ENCODE measurements at regions not wholly inside any gene's neighbourhood (a gene's known extent, or its start where the extent isn't known, plus 50 kb on each side); places are given as distances from the start of the nearest gene placed in this dataset.
"Not testable (repeated sequence)": the region's sequence is repeated elsewhere in the genome, so short reads cannot be mapped to it uniquely, and the experiment has no call there.

- no peak for DNase-seq
Measured at GRCh38 chr3:153567011-153567410, 405.0 kb downstream of the RAP2B start.

DNA sequence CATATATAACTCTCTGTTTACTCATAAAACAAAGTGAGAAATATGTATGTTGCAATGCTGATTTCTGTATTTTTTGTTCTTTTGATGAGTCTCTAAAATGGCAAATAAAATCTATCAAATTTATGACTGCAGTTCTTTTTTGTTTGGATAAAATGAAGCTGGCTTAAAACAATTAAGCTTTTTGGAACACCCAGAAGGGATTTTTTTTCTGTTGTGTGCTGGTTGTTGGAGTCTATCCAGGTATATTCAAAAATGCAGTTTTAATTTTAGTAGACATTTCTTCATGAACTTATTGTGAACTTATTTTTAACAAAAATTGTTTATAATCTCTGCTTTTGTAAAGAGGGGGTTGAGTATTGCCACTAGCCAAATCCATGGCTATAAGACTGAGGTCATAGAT lies 405.5 kb downstream of the RAP2B start:
- DNase-seq: no peak

GRCh38 chr3:153570481-153570880 lies 408.5 kb downstream of the RAP2B start:
- DNase-seq: not testable (repeated sequence)

GRCh38 chr3:153572165-153572564 lies 410.1 kb downstream of the RAP2B start:
- DNase-seq: no peak

DNA sequence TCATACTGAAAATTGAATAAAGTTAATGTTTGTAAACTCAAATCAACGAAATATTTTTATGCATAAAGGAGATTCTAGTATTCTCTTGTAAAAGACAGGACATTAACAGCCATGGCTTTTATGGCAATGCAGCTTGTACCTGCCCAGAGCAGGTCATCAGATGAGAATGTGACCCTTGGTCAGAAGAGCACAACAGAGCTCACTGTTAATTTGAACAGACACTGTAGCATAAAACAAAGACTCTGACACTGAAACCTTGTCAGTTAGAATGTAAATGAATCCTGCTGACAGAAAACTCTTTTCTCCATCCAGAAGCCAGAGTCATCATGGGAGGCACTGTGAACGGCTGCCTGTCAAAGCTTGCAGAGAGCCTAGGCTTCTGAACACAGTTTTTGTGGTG lies 410.6 kb downstream of the RAP2B start:
- DNase-seq: no peak

DNA sequence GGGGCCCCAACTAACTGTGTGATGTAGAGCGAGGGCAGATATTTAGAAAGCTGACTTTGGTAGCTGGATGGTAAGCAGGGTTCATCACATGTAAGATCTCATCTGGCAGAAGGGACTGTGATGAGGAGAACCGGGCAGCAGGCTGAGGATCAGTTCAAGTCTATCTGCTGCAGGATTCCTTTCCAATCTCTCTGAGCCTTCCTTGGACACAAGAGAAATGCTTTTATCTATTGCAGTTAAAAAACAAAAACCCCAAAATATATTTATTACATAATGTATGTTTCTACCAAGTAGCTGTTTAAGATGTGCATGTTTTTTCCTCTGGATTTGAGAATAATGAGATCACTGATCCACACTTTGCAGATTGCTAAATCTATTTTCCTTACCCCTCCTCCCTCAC lies 411.5 kb downstream of the RAP2B start:
- DNase-seq: no peak

DNA sequence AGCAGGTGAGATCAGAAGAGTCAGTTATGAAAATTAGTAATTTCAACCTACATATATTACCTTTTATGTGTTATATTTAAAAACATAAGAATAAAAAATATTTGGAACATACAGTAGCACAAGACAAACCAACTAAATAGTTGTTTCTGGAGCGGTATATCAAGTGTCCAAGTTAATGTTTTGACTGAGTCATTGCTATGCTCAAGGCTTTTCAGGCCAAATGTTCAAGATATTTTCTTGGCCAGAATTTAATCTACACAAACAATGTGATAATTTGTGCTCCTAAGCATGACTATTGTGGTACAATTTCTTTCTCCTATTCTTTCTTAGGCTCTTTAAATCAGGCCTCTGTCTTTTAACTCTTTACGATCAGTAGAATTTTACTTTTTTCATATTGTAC lies 412.4 kb downstream of the RAP2B start:
- no peak for DNase-seq

GRCh38 chr3:153577059-153577736 lies 415.2 kb downstream of the RAP2B start:
- DNase-seq: no peak

GRCh38 chr3:153578046-153578445 lies 416.0 kb downstream of the RAP2B start:
- no peak for DNase-seq

GRCh38 chr3:153590051-153590450 lies 428.0 kb downstream of the RAP2B start:
- no peak for DNase-seq

DNA sequence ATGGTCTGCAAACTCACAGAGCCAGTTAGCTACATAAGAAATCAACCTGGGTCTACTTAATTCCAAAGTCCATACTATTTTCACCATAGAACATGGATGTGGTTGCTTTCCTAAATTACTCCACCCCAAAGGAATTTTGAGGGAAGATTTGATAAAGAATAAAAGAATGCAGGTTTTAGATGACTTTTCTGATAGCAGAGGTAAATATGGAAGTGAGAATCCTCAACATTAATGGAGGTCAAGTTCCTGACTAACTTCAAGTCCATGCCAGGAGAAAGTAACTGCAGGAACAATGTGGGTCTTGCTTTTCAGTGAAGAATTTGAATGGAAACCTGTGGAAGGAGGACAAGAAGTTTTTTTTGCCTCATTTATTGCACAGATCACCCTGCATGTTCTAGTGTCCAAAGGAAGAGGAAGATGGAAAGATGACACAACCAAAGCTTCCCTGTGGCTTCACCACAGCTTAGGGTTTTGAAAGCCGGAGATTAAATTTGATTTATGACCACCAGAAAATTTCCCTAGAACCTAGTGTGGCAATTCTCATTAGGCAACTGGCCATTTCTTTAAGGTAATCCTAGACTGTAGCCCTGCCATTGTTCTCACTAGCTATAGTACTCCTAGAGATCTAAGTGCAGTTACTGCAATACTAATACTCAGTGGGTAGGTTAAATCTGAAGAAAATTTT lies 429.7 kb downstream of the RAP2B start:
- DNase-seq: no peak

DNA sequence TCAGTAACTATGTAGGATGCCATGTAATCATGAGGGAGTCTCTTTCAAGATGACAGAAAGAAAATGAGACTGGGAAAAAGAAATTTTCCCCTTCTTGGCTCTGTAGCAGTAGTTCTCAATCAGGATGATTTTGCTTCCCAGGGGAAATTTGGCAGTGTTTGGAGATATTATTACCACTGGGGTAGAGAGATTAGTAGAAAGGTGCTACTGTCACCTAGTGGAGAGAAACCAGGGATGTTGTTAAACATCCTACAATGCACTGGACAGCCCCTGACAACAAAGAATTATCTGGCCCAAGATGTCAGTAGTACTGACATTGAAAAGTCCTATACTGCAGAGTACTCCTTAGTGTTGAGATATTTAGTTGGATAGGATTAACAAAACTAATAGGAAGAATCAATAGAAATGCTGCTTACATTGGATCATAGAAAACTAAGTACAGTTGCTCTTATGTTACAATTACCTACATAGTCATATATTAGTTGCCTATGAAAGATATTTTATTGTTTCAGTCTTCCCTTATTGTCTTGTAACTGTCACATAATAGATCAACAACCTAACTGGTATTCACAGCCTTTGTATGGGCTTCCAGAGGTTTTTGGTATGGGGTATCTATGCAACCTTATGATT lies 433.3 kb downstream of the RAP2B start:
- no peak for DNase-seq

GRCh38 chr3:153596401-153596800 lies 434.4 kb downstream of the RAP2B start:
- DNase-seq: no peak

DNA sequence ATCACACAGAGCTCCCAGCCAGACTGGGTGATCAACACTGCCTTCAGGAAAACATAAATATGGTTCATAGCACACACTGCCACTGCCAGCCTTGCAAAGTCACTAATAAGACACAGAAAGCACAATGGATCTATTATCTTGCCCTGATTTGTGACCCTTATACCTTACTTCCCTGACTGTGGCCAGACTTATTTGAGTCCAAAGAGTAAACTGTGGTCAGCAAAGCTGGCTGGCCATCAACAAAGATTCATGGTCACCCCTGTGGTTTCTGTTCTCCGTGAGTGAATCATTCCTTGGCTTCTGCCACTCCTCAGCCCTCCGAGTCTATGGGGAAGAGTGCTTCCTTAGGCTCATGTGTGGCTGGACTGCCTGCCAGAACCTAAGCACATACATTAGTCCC lies 437.7 kb downstream of the RAP2B start:
- DNase-seq: no peak

DNA sequence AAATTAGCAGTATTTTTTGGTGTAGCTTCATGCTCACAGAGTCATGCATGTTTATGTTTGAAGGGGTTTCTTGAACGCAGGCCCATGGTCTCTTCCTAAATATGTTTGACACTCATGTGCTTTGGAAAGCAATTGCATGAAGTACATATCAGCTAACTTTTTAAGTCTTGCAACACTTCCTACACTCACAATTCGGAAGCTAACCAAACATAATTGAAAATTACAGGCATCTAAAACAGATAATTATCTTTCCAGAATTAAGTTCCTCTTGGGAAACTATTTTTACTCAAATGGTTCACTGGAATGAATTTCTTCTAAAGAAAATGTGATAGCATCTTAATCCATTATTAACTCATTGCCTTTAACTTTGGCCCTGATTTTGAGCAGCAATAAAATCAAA lies 438.9 kb downstream of the RAP2B start:
- no peak for DNase-seq

DNA sequence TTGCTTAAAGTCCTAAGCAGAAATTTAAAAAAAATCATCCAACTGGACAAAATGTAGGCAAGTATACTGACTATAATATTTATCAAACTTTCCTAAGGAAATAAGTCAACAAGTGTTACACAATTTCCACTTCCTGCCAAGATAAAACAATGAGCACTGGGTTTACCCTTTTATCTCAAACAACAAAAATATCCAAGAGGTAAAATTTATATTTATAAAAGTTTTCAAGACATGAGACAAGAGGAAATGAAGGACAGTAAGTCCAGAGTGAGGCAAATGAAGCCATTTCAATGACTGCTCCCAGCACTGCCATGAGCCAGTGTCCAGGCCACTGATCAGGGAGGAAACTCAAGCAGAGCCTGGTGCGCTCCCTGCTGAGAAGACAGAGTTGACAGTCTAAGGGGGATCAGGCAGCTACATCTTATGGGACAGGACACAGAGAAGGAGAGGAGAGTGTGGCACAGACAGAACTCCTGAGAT lies 439.4 kb downstream of the RAP2B start:
- DNase-seq: no peak

DNA sequence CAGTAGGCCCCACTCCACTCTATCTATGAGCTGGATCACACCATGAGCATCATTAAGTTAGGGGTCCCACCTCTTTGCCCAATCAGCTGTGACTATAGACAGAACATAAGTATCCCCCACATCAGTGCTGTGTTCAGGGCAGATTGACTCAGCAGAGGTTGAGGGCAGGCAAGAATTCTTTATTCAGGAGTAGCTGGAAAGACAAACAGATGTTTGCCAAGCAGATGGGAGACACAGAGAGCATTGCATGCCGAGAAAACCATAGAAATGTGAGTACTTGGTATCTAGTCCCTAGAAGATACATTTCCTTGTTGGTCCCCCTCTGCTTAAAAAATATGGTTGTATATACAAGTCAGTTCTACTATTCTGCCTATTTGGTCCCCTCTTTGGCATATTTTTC lies 440.8 kb downstream of the RAP2B start:
- DNase-seq: no peak

DNA sequence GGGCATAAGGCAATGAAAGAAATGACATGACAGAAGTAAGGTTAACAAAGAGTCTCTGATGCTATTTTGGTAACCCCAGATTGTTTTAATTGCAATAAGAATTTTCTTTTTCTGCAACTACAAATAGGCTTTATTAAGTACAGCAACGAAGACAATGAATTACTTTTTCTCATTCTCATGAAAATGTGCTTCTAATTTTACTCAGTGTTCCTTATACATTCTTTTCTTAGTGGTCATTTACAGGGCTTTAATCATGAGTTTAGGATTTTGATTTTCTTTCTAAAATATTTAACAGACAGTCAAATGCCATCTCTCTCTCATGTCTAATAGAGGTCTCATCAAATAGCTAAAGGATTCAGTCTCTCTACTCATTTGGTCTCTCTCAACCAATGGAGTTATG lies 452.1 kb downstream of the RAP2B start:
- DNase-seq: no peak

- no peak for DNase-seq
Measured at GRCh38 chr3:153614563-153614962, 452.5 kb downstream of the RAP2B start.

DNA sequence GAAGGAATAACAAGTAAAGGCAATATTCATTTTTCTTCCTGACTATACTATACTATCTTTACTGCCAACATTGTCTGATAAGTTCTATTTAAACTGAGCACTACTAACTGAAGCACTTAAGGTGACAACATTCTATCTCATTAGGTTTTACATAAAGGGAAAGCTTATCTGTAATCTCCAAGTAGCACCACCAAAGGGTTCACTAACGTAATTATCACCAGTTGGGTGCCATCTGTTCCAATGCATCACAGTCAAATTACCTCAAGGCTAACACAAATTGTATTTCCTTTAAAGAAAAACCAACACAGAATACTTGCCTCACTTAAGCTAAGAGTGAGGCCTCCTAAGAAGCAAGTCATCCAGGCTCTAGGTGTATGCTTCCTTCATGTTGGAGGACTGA lies 453.8 kb downstream of the RAP2B start:
- DNase-seq: no peak

GRCh38 chr3:153617463-153617862 lies 455.4 kb downstream of the RAP2B start:
- DNase-seq: no peak

- no peak for DNase-seq
Measured at GRCh38 chr3:153618176-153618575, 456.1 kb downstream of the RAP2B start.

DNA sequence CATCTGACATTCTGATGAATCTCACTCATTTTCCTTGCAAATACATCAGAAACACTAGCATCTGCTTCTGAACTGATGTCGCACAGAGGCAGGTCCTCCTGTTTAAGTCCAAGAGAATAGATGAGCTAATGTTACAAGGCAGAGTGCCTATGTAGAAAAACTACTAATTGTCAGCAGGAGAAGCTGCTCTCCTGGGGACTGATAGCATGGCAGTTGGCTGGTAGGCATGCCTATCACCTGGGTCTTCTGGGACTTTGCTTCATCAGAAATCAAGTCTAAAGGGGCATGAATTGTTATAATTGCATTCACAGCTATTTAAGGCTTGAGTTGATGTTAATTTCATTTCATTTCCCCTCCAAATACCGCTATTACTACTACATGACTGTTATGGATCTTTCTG lies 457.2 kb downstream of the RAP2B start:
- no peak for DNase-seq

- no peak for DNase-seq
Measured at GRCh38 chr3:153621953-153622352, 459.9 kb downstream of the RAP2B start.
